GM19240 (cell line): ENCODE measurements at regions not wholly inside any gene's neighbourhood (a gene's known extent, or its start where the extent isn't known, plus 50 kb on each side); places are given as distances from the start of the nearest gene placed in this dataset.
"Not testable (repeated sequence)": the region's sequence is repeated elsewhere in the genome, so short reads cannot be mapped to it uniquely, and the experiment has no call there.

Experiments used
- DNase-seq: peaks from one replicate; pipeline ENCODE4 v3.0.0; 2011; ENCODE audit warnings: low spot score; ENCODE audit not compliant: insufficient read length

- no peak for DNase-seq
These were observed 81.7 kb upstream of the DNAJC10 start for GRCh38 chr2:182634386-182634785.

GRCh38 chr2:182636699-182637098 is 79.4 kb upstream of the DNAJC10 start:
- DNase-seq, result no peak

- DNase-seq, result no peak
These were observed 77.4 kb upstream of the DNAJC10 start for GRCh38 chr2:182638667-182639066.

GRCh38 chr2:182639971-182640370 is 76.1 kb upstream of the DNAJC10 start:
- DNase-seq, result no peak

- no peak for DNase-seq
These were observed 73.7 kb upstream of the DNAJC10 start for GRCh38 chr2:182642328-182642727.

GRCh38 chr2:182646763-182647498 is 69.1 kb upstream of the DNAJC10 start:
- DNase-seq, result no peak

- DNase-seq, result no peak
These were observed 68.6 kb upstream of the DNAJC10 start for GRCh38 chr2:182647499-182647787.

GRCh38 chr2:182649316-182649715 is 66.7 kb upstream of the DNAJC10 start:
- DNase-seq, result no peak

- DNase-seq, result no peak
These were observed 65.4 kb upstream of the DNAJC10 start for GRCh38 chr2:182650704-182651103.

- DNase-seq, result no peak
These were observed 63.7 kb upstream of the DNAJC10 start for GRCh38 chr2:182652326-182652725.

GRCh38 chr2:182655750-182656149 is 60.3 kb upstream of the DNAJC10 start:
- DNase-seq, result no peak

- DNase-seq, result no peak
These were observed 51.8 kb upstream of the DNAJC10 start for GRCh38 chr2:182664212-182664611.

GRCh38 chr2:182665500-182665899 is 50.6 kb upstream of the DNAJC10 start:
- not testable (repeated sequence) for DNase-seq
